GM12873 (cell line): ENCODE measurements at regions not wholly inside any gene's neighbourhood (a gene's known extent, or its start where the extent isn't known, plus 50 kb on each side); places are given as distances from the start of the nearest gene placed in this dataset.

Experiments
- CTCF ChIP-seq: IDR thresholded peaks from 2 replicates; pipeline ENCODE4 v1.5.1; 2012; ENCODE audit warnings: low read depth, mild to moderate bottlenecking, moderate library complexity, low read length, control low read depth; ENCODE audit not compliant: insufficient read depth; ENCODE audit errors: missing control alignments

GRCh38 chr11:134536677-134537076, 124.6 kb upstream of the B3GAT1 start:
- no peak for TF ChIP-seq CTCF

GRCh38 chr11:134536219-134536618, 124.2 kb upstream of the B3GAT1 start:
- no peak for TF ChIP-seq CTCF

- TF ChIP-seq CTCF, result no peak
These were observed 123.3 kb upstream of the B3GAT1 start for GRCh38 chr11:134535029-134536025.

GRCh38 chr11:134533511-134533910, 121.5 kb upstream of the B3GAT1 start:
- no peak for TF ChIP-seq CTCF

- no peak for TF ChIP-seq CTCF
These were observed 120.9 kb upstream of the B3GAT1 start for GRCh38 chr11:134532921-134533421.

GRCh38 chr11:134532131-134532920, 120.3 kb upstream of the B3GAT1 start:
- TF ChIP-seq CTCF, result no peak
